Upper lobe of left lung (tissue), 4 donors: ENCODE measurements at regions not wholly inside any gene's neighbourhood (a gene's known extent, or its start where the extent isn't known, plus 50 kb on each side); places are given as distances from the start of the nearest gene placed in this dataset.

ENCODE experiments used
- CTCF ChIP-seq, 6 experiments: fragments of 450-650 bp in 4 of 6; fragments of 200-600 bp in 2 of 6; sonication (generic) in 2 of 6; IDR thresholded peaks; one replicate each; pipeline ENCODE4 v1.5.1; 2016 to 2019; ENCODE audit warnings: antibody characterized with exemption in 6 of 6
- EP300 ChIP-seq, 4 donors: sonication (generic); formaldehyde crosslinking; IDR thresholded peaks; one replicate each; pipeline ENCODE4 v1.5.1; 2017; ENCODE audit warnings: antibody characterized with exemption in 4 of 4, control low read depth in 2 of 4
- POLR2A ChIP-seq, 4 donors: fragments of 450-650 bp; IDR thresholded peaks; one replicate each; pipeline ENCODE4 v1.5.1; 2016 to 2017; ENCODE audit warnings: antibody characterized with exemption in 4 of 4, mild to moderate bottlenecking in 2 of 4
- POLR2AphosphoS5 ChIP-seq, 2 donors: sonication (generic); formaldehyde crosslinking; IDR thresholded peaks; one replicate each; pipeline ENCODE4 v1.5.1; 2017; ENCODE audit warnings: antibody characterized with exemption in 2 of 2

GRCh38 chr4:84243685-84244084, 255.4 kb downstream of the NKX6-1 start:
- TF ChIP-seq CTCF (IDR thresholded peaks at IDR 0.05) (no peak), POLR2A (IDR thresholded peaks at IDR 0.05) (no peak), EP300 (IDR thresholded peaks at IDR 0.05) (no peak), POLR2AphosphoS5 (IDR thresholded peaks at IDR 0.05) (no peak)
